IMR-90 (cell line): ENCODE measurements at regions not wholly inside any gene's neighbourhood (a gene's known extent, or its start where the extent isn't known, plus 50 kb on each side); places are given as distances from the start of the nearest gene placed in this dataset.

Experiments
- ATAC-seq: fragments of 200-7000 bp; cut with Tn5 transposase; 2 replicates; pipeline ENCODE4 v1.9.1; 2020; ENCODE audit warnings: low read depth, mild to moderate bottlenecking, moderate library complexity
- BruUV-seq: library from RNA; stranded (reverse); fragments of 400-500 nt; replicated peaks from 2 replicates; lab custom pipeline; 2021; lab: Mats Ljungman, UMichigan
- CTCF ChIA-PET: fragments of 300-600 bp; formaldehyde crosslinking; extraction: SDS; loops from one replicate; lab custom pipeline; 2021; ENCODE audit warnings: antibody characterized with exemption; lab: Yijun Ruan, JAX
- POLR2A ChIA-PET: fragments of 300-600 bp; sonication (Branson Sonifier 250); formaldehyde crosslinking; loops from one replicate; lab custom pipeline; 2022; ENCODE audit warnings: antibody characterized with exemption; ENCODE audit not compliant: unreplicated experiment; lab: Charles Lee
- DNase-seq: peaks from one replicate; pipeline ENCODE4 v3.0.0; 2013
- H2AFZ ChIP-seq: replicated peaks from 2 replicates; pipeline ENCODE3; 2013; ENCODE audit warnings: low read length, mild to moderate bottlenecking; ENCODE audit not compliant: poor library complexity
- H2AK5ac ChIP-seq: 2 replicates; pipeline ENCODE4 v1.6.1; 2013; ENCODE audit warnings: low read depth, low read length, inconsistent platforms
- H2AK9ac ChIP-seq: replicated peaks from 2 replicates; pipeline ENCODE3; 2013; ENCODE audit warnings: mild to moderate bottlenecking, low read depth, low read length, moderate library complexity; ENCODE audit not compliant: poor library complexity
- H2BK120ac ChIP-seq: 2 replicates; pipeline ENCODE4 v1.6.1; 2013; ENCODE audit warnings: low read depth, low read length, inconsistent platforms
- H2BK15ac ChIP-seq: 3 replicates; pipeline ENCODE4 v1.6.1; 2013; ENCODE audit warnings: low read depth, low read length, inconsistent platforms
- H2BK20ac ChIP-seq: 2 replicates; pipeline ENCODE4 v1.6.1; 2013; ENCODE audit warnings: low read depth, mild to moderate bottlenecking, inconsistent platforms, low read length, moderate library complexity
- H2BK5ac ChIP-seq: 2 replicates; pipeline ENCODE4 v1.6.1; 2013; ENCODE audit warnings: mild to moderate bottlenecking, low read depth, low read length, inconsistent platforms; ENCODE audit not compliant: poor library complexity, severe bottlenecking
- H3K14ac ChIP-seq: replicated peaks from 2 replicates; pipeline ENCODE4 v1.6.1; 2013; ENCODE audit warnings: low read depth, low read length, inconsistent platforms
- H3K18ac ChIP-seq: 2 replicates; pipeline ENCODE4 v1.6.1; 2013; ENCODE audit warnings: low read depth, low read length, control low read depth
- H3K23ac ChIP-seq: 2 replicates; pipeline ENCODE4 v1.6.1; 2013; ENCODE audit warnings: low read depth, low read length, inconsistent platforms
- H3K27ac ChIP-seq: 2 replicates; pipeline ENCODE4 v1.5.1; 2013; ENCODE audit warnings: mild to moderate bottlenecking, control low read depth, low read length; ENCODE audit not compliant: insufficient read depth
- H3K27me3 ChIP-seq: 2 replicates; pipeline ENCODE4 v1.6.1; 2013; ENCODE audit warnings: low read length; ENCODE audit not compliant: control insufficient read depth, insufficient read depth
- H3K36me3 ChIP-seq: 2 replicates; pipeline ENCODE4 v1.6.1; 2013; ENCODE audit warnings: low read length, mixed read lengths; ENCODE audit not compliant: control insufficient read depth, insufficient read depth
- H3K4ac ChIP-seq: 2 replicates; pipeline ENCODE4 v1.6.1; 2013; ENCODE audit warnings: low read depth, low read length, inconsistent platforms
- H3K4me1 ChIP-seq: 2 replicates; pipeline ENCODE4 v1.6.1; 2013; ENCODE audit warnings: low read length, mixed read lengths; ENCODE audit not compliant: control insufficient read depth, insufficient read depth
- H3K4me2 ChIP-seq: 2 replicates; pipeline ENCODE4 v1.6.1; 2013; ENCODE audit warnings: low read depth, mild to moderate bottlenecking, control low read depth, low read length, moderate library complexity
- H3K4me3 ChIP-seq: 2 replicates; pipeline ENCODE4 v1.5.1; 2013; ENCODE audit warnings: low read depth, mild to moderate bottlenecking, control low read depth, low read length, moderate library complexity; ENCODE audit not compliant: insufficient read depth
- H3K56ac ChIP-seq: 2 replicates; pipeline ENCODE4 v1.6.1; 2013; ENCODE audit warnings: low read length, inconsistent platforms; ENCODE audit not compliant: insufficient read depth; ENCODE audit errors: extremely low read depth
- H3K79me1 ChIP-seq, 2 experiments: 2 replicates each; pipeline ENCODE4 v1.6.1; 2013; ENCODE audit warnings: low read length in 2 of 2, inconsistent platforms in 1 of 2, low read depth in 1 of 2
- H3K9ac ChIP-seq: 2 replicates; pipeline ENCODE4 v1.6.1; 2013; ENCODE audit warnings: low read depth, low read length, control low read depth
- H3K9me1 ChIP-seq: 2 replicates; pipeline ENCODE4 v1.6.1; 2013; ENCODE audit warnings: low read length, inconsistent platforms; ENCODE audit not compliant: insufficient read depth
- H3K9me3 ChIP-seq: 2 replicates; pipeline ENCODE4 v1.6.1; 2013; ENCODE audit warnings: low read length; ENCODE audit not compliant: control insufficient read depth, insufficient read depth
- H4K20me1 ChIP-seq: 2 replicates; pipeline ENCODE4 v1.6.1; 2013; ENCODE audit warnings: low read length, inconsistent platforms; ENCODE audit not compliant: insufficient read depth
- H4K5ac ChIP-seq: 2 replicates; pipeline ENCODE4 v1.6.1; 2013; ENCODE audit warnings: mild to moderate bottlenecking, low read depth, low read length, control low read depth
- H4K8ac ChIP-seq, 2 experiments: 2 replicates each; pipeline ENCODE4 v1.6.1; 2013; ENCODE audit warnings: low read depth in 2 of 2, low read length in 2 of 2, control low read depth in 1 of 2, inconsistent platforms in 1 of 2
- H4K91ac ChIP-seq: 2 replicates; pipeline ENCODE4 v1.6.1; 2013; ENCODE audit warnings: low read depth, low read length, inconsistent platforms; ENCODE audit not compliant: insufficient read depth
- BHLHE40 ChIP-seq: fragments of 150-350 bp; IDR thresholded peaks from 2 replicates; pipeline ENCODE4 v1.6.1; 2016; ENCODE audit warnings: mild to moderate bottlenecking, low read depth, low read length
- CEBPB ChIP-seq: IDR thresholded peaks from 2 replicates; pipeline ENCODE4 v1.6.1; 2012; ENCODE audit warnings: low read depth, low read length, improper control_type of control experiment
- CHD1 ChIP-seq: IDR thresholded peaks from 2 replicates; pipeline ENCODE4 v1.6.1; 2012; ENCODE audit warnings: low read depth, low read length, improper control_type of control experiment
- ELK1 ChIP-seq: fragments of 150-350 bp; IDR thresholded peaks from 2 replicates; pipeline ENCODE4 v1.6.1; 2016; ENCODE audit warnings: low read depth, mild to moderate bottlenecking, low read length, moderate library complexity, borderline replicate concordance
- FOS ChIP-seq: fragments of 150-350 bp; IDR thresholded peaks from 2 replicates; pipeline ENCODE4 v1.6.1; 2016; ENCODE audit warnings: low read depth, low read length
- MAFK ChIP-seq: IDR thresholded peaks from 2 replicates; pipeline ENCODE4 v1.6.1; 2012; ENCODE audit warnings: low read depth, low read length, improper control_type of control experiment
- MAZ ChIP-seq: IDR thresholded peaks from 2 replicates; pipeline ENCODE4 v1.6.1; 2012; ENCODE audit warnings: low read depth, mild to moderate bottlenecking, low read length, improper control_type of control experiment, moderate library complexity, borderline replicate concordance
- MXI1 ChIP-seq: IDR thresholded peaks from 2 replicates; pipeline ENCODE4 v1.6.1; 2012; ENCODE audit warnings: low read depth, mild to moderate bottlenecking, low read length, moderate library complexity, borderline replicate concordance
- NFE2L2 ChIP-seq: fragments of 150-350 bp; IDR thresholded peaks from 2 replicates; pipeline ENCODE4 v1.6.1; 2016; ENCODE audit warnings: low read depth, mild to moderate bottlenecking, low read length
- POLR2A ChIP-seq: IDR thresholded peaks from 2 replicates; pipeline ENCODE4 v1.6.1; 2012; ENCODE audit warnings: mild to moderate bottlenecking, low read depth, low read length
- RAD21 ChIP-seq: IDR thresholded peaks from 2 replicates; pipeline ENCODE4 v1.6.1; 2012; ENCODE audit warnings: low read length, improper control_type of control experiment
- RCOR1 ChIP-seq: IDR thresholded peaks from 2 replicates; pipeline ENCODE4 v1.6.1; 2012; ENCODE audit warnings: mild to moderate bottlenecking, low read length, improper control_type of control experiment; ENCODE audit not compliant: insufficient replicate concordance
- RFX5 ChIP-seq: IDR thresholded peaks from 2 replicates; pipeline ENCODE4 v1.8.0; 2012; ENCODE audit warnings: low read depth, mild to moderate bottlenecking, low read length, moderate library complexity
- SMC3 ChIP-seq: fragments of 150-350 bp; IDR thresholded peaks from 2 replicates; pipeline ENCODE4 v1.6.1; 2016; ENCODE audit warnings: low read depth, mild to moderate bottlenecking, antibody characterized with exemption, low read length, moderate library complexity
- USF2 ChIP-seq: fragments of 150-350 bp; IDR thresholded peaks from 2 replicates; pipeline ENCODE4 v1.6.1; 2017; ENCODE audit warnings: mild to moderate bottlenecking, antibody characterized with exemption, low read length, low read depth
- WGBS, 2 experiments: methylation state at CpG; one replicate each; pipeline versions ENCODE4 v1.1.5 to v1.1.7; 2013; ENCODE audit warnings: missing lambda C conversion rate in 2 of 2; ENCODE audit not compliant: insufficient read length in 1 of 2; ENCODE audit errors: extremely low coverage in 2 of 2; 5-methylcytosine and 5-hydroxymethylcytosine counted together
- dilution Hi-C: fragments of 300-500 bp; cut with HindIII; formaldehyde crosslinking; loops from one replicate; pipeline ENCODE4 v1.14.3; 2018; ENCODE audit warnings: low sequenced_read_pairs; ENCODE audit not compliant: unreplicated experiment
- in situ Hi-C: fragments of 300-500 bp; cut with MboI; formaldehyde crosslinking; loops from 3 replicates; pipeline ENCODE4 v1.14.3; 2019; ENCODE audit warnings: low sequenced_read_pairs, inconsistent platforms, mixed read lengths
- intact Hi-C: fragments of 100-400 bp; cut with micrococcal nuclease; formaldehyde crosslinking; loops from 2 replicates; pipeline ENCODE4 v1.10.0; 2022
- TF ChIP-seq, protein P1 (sequence below): conservative IDR thresholded peaks from 2 replicates; pipeline ENCODE4 v1.5.1; 2012; ENCODE audit warnings: mild to moderate bottlenecking, low read depth, low read length, improper control_type of control experiment

DNA sequence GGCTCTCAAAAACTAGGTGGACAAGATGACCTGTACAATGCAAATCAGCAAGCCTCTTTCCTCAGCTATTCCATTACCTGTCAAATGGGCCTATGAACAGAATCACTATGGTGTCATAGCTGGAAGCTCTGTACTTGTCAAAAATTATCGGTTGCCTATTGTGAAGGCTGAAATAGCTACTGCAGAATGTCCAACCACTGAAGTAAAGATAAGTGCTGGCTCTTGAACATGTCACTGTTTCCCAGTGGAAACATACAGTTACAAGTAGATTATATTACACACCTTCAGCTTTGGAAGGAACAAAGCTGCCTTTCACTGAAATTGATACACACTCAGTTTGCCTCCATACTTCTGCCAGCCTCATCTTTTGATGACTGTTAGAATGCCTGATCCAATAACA is 55.5 kb upstream of the PCDH9 start:
- no peak overlapping the region for H3K56ac ChIP-seq
- no peak for TF ChIP-seq USF2
- TF ChIP-seq CEBPB = no peak
- TF ChIP-seq RCOR1 = no peak
- TF ChIP-seq RFX5 = no peak
- TF ChIP-seq RAD21 = no peak
- TF ChIP-seq CHD1 = no peak
- no peak for TF ChIP-seq NFE2L2
- no peak for TF ChIP-seq MXI1
- TF ChIP-seq, protein P1, sequence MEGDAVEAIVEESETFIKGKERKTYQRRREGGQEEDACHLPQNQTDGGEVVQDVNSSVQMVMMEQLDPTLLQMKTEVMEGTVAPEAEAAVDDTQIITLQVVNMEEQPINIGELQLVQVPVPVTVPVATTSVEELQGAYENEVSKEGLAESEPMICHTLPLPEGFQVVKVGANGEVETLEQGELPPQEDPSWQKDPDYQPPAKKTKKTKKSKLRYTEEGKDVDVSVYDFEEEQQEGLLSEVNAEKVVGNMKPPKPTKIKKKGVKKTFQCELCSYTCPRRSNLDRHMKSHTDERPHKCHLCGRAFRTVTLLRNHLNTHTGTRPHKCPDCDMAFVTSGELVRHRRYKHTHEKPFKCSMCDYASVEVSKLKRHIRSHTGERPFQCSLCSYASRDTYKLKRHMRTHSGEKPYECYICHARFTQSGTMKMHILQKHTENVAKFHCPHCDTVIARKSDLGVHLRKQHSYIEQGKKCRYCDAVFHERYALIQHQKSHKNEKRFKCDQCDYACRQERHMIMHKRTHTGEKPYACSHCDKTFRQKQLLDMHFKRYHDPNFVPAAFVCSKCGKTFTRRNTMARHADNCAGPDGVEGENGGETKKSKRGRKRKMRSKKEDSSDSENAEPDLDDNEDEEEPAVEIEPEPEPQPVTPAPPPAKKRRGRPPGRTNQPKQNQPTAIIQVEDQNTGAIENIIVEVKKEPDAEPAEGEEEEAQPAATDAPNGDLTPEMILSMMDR = no peak
- TF ChIP-seq SMC3 = no peak
- no peak for TF ChIP-seq MAFK
- TF ChIP-seq BHLHE40 = no peak
- no peak for TF ChIP-seq POLR2A
- no peak for TF ChIP-seq FOS
- TF ChIP-seq ELK1 = no peak
- TF ChIP-seq MAZ = no peak
- no peak overlapping the region for H3K27ac ChIP-seq
- H4K91ac ChIP-seq = no peak overlapping the region
- no peak overlapping the region for H3K4me3 ChIP-seq
- no peak overlapping the region for H3K9ac ChIP-seq
- H4K5ac ChIP-seq = no peak overlapping the region
- H2AK5ac ChIP-seq = no peak overlapping the region
- H3K27me3 ChIP-seq = no peaks in the 10 kb centered on the region
- H3K36me3 ChIP-seq = no peaks in the 10 kb centered on the region
- no peak overlapping the region for H2AFZ ChIP-seq
- no peak overlapping the region for H2BK20ac ChIP-seq
- dilution Hi-C loops (no loop called here), in situ Hi-C loops (no loop called here), intact Hi-C loops (loop anchor here (10.0 kb wide), 1 partner anchor 449 kb away; no protein-coding TSS in a partner anchor)
- H3K14ac ChIP-seq = no peak overlapping the region
- ChIA-PET CTCF (no interaction called here), POLR2A (no interaction called here)
- H3K4ac ChIP-seq = no peak overlapping the region
- DNase-seq (no peak), ATAC-seq (no peak)
- H3K9me1 ChIP-seq = no peaks in the 10 kb centered on the region
- no TSS peak for BruUV-seq
- no peak overlapping the region for H3K4me2 ChIP-seq
- H3K4me1 ChIP-seq = peaks cover 3% of the 10 kb centered on the region; the same call in 1 of the 2 replicates
- no peaks in the 10 kb centered on the region for H3K9me3 ChIP-seq
- H2BK120ac ChIP-seq = no peak overlapping the region
- no peaks in the 10 kb centered on the region for H4K20me1 ChIP-seq
- H4K8ac ChIP-seq = no peak overlapping the region
- H2BK5ac ChIP-seq = no peak overlapping the region
- no peaks in the 10 kb centered on the region for H3K79me1 ChIP-seq
- no CpG with 5 or more reads among the region's 1 CpG for WGBS, 2 experiments
- no peak overlapping the region for H2AK9ac ChIP-seq
- H3K18ac ChIP-seq = no peak overlapping the region
- no peak overlapping the region for H3K23ac ChIP-seq
- H2BK15ac ChIP-seq = no peak overlapping the region
